ENCODE measurements at regions not wholly inside any gene's neighbourhood (a gene's known extent, or its start where the extent isn't known, plus 50 kb on each side); places are given as distances from the start of the nearest gene placed in this dataset.

GRCh38 chr20:57794036-57794435 is 84.2 kb upstream of the PMEPA1 start:
- no peak overlapping the region for H3K23ac ChIP-seq (ENCODE audit: insufficient read length, low read depth, low read length)
- no peak overlapping the region for H3K9ac ChIP-seq (ENCODE audit: extremely low read depth, insufficient read length, low read length)
- no peak overlapping the region for H3K18ac ChIP-seq (ENCODE audit: insufficient read length, low read depth, low read length)
- no peaks in the 10 kb centered on the region; the same call in 1 of the 2 replicates for H3K27me3 Mint-ChIP-seq (ENCODE audit: low read depth)
- no peaks in the 10 kb centered on the region for H4K20me1 ChIP-seq (ENCODE audit: control insufficient read depth, insufficient read depth, insufficient read length)
- no peak overlapping the region for H3K56ac ChIP-seq (ENCODE audit: insufficient read length, low read depth, low read length)
- H3K9me3 ChIP-seq (ENCODE audit: control insufficient read depth, low read depth, low read length) = no peaks in the 10 kb centered on the region
- no peak overlapping the region for H4K5ac ChIP-seq (ENCODE audit: insufficient read length, low read depth, low read length)
- H3K23me2 ChIP-seq (ENCODE audit: insufficient read length, low read depth, low read length, poor library complexity, severe bottlenecking) = no peaks in the 10 kb centered on the region
- H3K4me2 ChIP-seq (ENCODE audit: insufficient read depth, insufficient read length, low read length) = no peak overlapping the region
- no peak overlapping the region for H3T11ph ChIP-seq (ENCODE audit: low read length)
- H2AK5ac ChIP-seq (ENCODE audit: insufficient read length, low read length) = no peak overlapping the region
- H2BK12ac ChIP-seq (ENCODE audit: insufficient read length, low read depth, low read length) = no peak overlapping the region
- H3K36me3 Mint-ChIP-seq (ENCODE audit: insufficient read depth in 1 of 3, low read depth in 3 of 3) = no peaks in the 10 kb centered on the region
- H2BK120ac ChIP-seq (ENCODE audit: low read depth, low read length, poor library complexity, severe bottlenecking) = no peak overlapping the region
- H4K8ac ChIP-seq (replicated peaks; ENCODE audit: insufficient read length, low read depth, low read length) = no peak overlapping the region
- no peak overlapping the region for H3K4me3 Mint-ChIP-seq
- no CpG with 5 or more reads among the region's 7 CpGs for WGBS (ENCODE audit: extremely low coverage, insufficient read length, low lambda C conversion rate)
- no peak for DNase-seq
- no peak for TF ChIP-seq CTCF (conservative IDR thresholded peaks at IDR 0.05)
- peaks cover 0 to 3% of the 10 kb centered on the region in 2 experiments; a peak in 2 of 4 replicates for H3K4me1 Mint-ChIP-seq
- H2AFZ ChIP-seq (ENCODE audit: low read length) = no peak overlapping the region
- H3K4me1 ChIP-seq (ENCODE audit: insufficient read depth, low read length) = no peaks in the 10 kb centered on the region; the same call in 1 of the 2 replicates
- peaks cover 0 to 5% of the 10 kb centered on the region in 2 experiments; a peak in 2 of 5 replicates for H3K9me3 Mint-ChIP-seq
- no peak overlapping the region for H3K27ac ChIP-seq (ENCODE audit: insufficient read length, low read depth, low read length)
- H2BK5ac ChIP-seq (ENCODE audit: insufficient read length, low read length) = no peak overlapping the region
- H4K91ac ChIP-seq (ENCODE audit: insufficient read length, low read depth, low read length) = no peak overlapping the region
- no peak overlapping the region for H3K4ac ChIP-seq (ENCODE audit: low read depth, low read length)
- H2BK20ac ChIP-seq (ENCODE audit: low read depth, low read length, poor library complexity, severe bottlenecking) = no peak overlapping the region
- H3K79me1 ChIP-seq (ENCODE audit: insufficient read depth, low read depth, low read length, poor library complexity, severe bottlenecking) = no peaks in the 10 kb centered on the region
- H3K27ac Mint-ChIP-seq = no peak overlapping the region
- H3K79me2 ChIP-seq (ENCODE audit: insufficient read depth, low read length) = no peaks in the 10 kb centered on the region
- peak overlapping the region; percentile 68; the same call in 1 of the 2 replicates for H3K14ac ChIP-seq (ENCODE audit: insufficient read depth, low read length)
- H3K27me3 ChIP-seq (ENCODE audit: insufficient read depth, low read length) = no peaks in the 10 kb centered on the region
- H2BK15ac ChIP-seq (ENCODE audit: low read depth, low read length) = no peak overlapping the region
